KMS-11 (cell line): ENCODE measurements at regions not wholly inside any gene's neighbourhood (a gene's known extent, or its start where the extent isn't known, plus 50 kb on each side); places are given as distances from the start of the nearest gene placed in this dataset.

Source experiments
- H2AFZ ChIP-seq: fragments of 200-600 bp; sonication (generic); 2 replicates; pipeline ENCODE4 v1.6.1; 2016; ENCODE audit warnings: antibody characterized with exemption, mixed run types, low read depth
- H3K27ac ChIP-seq: fragments of 200-600 bp; sonication (generic); 2 replicates; pipeline ENCODE4 v1.6.1; 2016; ENCODE audit warnings: mild to moderate bottlenecking, mixed run types
- H3K27me3 ChIP-seq: fragments of 200-600 bp; sonication (generic); 2 replicates; pipeline ENCODE4 v1.6.1; 2017; ENCODE audit warnings: mild to moderate bottlenecking, low read depth, mixed run types, moderate library complexity; ENCODE audit not compliant: insufficient read depth
- H3K36me3 ChIP-seq: fragments of 200-600 bp; sonication (generic); 2 replicates; pipeline ENCODE4 v1.6.1; 2017; ENCODE audit warnings: mild to moderate bottlenecking, mixed run types; ENCODE audit not compliant: insufficient read depth
- H3K4me1 ChIP-seq: fragments of 200-600 bp; sonication (generic); 2 replicates; pipeline ENCODE4 v1.6.1; 2016; ENCODE audit warnings: mild to moderate bottlenecking, low read depth, mixed run types; ENCODE audit not compliant: poor library complexity, severe bottlenecking
- H3K4me2 ChIP-seq: fragments of 200-600 bp; sonication (generic); 2 replicates; pipeline ENCODE4 v1.7.0; 2016; ENCODE audit warnings: mild to moderate bottlenecking, mixed run types
- H3K4me3 ChIP-seq: fragments of 200-600 bp; sonication (generic); IDR thresholded peaks from 2 replicates; pipeline ENCODE4 v1.6.1; 2017; ENCODE audit warnings: low read depth, low read length, mixed read lengths; ENCODE audit not compliant: insufficient read depth
- H3K79me2 ChIP-seq: fragments of 200-600 bp; sonication (generic); 2 replicates; pipeline ENCODE4 v1.6.1; 2016; ENCODE audit warnings: low read depth, mixed run types; ENCODE audit not compliant: insufficient read depth
- H3K9ac ChIP-seq: fragments of 200-600 bp; sonication (generic); 2 replicates; pipeline ENCODE4 v1.6.1; 2016; ENCODE audit warnings: mild to moderate bottlenecking, mixed run types
- H4K20me1 ChIP-seq: fragments of 200-600 bp; sonication (generic); 2 replicates; pipeline ENCODE4 v1.6.1; 2016; ENCODE audit warnings: mild to moderate bottlenecking, mixed run types; ENCODE audit not compliant: insufficient read depth
- TF ChIP-seq, protein P1 (sequence below): fragments of 200-600 bp; sonication (generic); conservative IDR thresholded peaks from 2 replicates; pipeline ENCODE4 v1.6.1; 2017; ENCODE audit warnings: low read depth, mild to moderate bottlenecking, antibody characterized with exemption, low read length, moderate library complexity, mixed read lengths

GRCh38 chr10:8398771-8399170, 344.3 kb downstream of the GATA3 start:
- no peaks in the 10 kb centered on the region for H3K36me3 ChIP-seq
- H3K4me1 ChIP-seq: peaks cover 8% of the 10 kb centered on the region
- no peak overlapping the region for H2AFZ ChIP-seq
- H3K4me2 ChIP-seq: no peak overlapping the region
- TF ChIP-seq, protein P1, sequence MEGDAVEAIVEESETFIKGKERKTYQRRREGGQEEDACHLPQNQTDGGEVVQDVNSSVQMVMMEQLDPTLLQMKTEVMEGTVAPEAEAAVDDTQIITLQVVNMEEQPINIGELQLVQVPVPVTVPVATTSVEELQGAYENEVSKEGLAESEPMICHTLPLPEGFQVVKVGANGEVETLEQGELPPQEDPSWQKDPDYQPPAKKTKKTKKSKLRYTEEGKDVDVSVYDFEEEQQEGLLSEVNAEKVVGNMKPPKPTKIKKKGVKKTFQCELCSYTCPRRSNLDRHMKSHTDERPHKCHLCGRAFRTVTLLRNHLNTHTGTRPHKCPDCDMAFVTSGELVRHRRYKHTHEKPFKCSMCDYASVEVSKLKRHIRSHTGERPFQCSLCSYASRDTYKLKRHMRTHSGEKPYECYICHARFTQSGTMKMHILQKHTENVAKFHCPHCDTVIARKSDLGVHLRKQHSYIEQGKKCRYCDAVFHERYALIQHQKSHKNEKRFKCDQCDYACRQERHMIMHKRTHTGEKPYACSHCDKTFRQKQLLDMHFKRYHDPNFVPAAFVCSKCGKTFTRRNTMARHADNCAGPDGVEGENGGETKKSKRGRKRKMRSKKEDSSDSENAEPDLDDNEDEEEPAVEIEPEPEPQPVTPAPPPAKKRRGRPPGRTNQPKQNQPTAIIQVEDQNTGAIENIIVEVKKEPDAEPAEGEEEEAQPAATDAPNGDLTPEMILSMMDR: no peak
- no peak overlapping the region for H3K9ac ChIP-seq
- no peaks in the 10 kb centered on the region for H3K27me3 ChIP-seq
- H3K79me2 ChIP-seq: no peaks in the 10 kb centered on the region
- H3K4me3 ChIP-seq: no peak overlapping the region
- no peaks in the 10 kb centered on the region for H4K20me1 ChIP-seq
- no peak overlapping the region for H3K27ac ChIP-seq

DNA sequence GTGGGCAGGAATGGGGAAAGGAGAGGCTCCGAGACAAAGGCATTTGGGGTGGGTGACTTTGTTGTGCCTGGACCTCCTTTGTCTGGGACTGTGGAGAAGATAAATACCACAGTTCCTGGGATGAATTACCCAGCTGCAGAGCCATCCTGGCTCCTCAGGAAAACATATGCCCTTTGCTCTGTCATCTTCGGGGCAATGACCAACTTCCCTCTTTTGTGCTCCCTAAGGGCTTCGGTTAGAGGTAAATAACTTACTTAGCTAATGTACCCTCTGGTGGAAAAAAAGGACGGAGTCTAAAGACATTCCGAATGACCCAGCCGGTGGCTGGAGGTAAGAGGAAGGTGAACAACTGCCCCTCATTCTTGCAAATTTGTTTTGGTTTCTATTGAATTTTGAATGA, 345.7 kb downstream of the GATA3 start:
- H3K4me3 ChIP-seq: no peak overlapping the region
- TF ChIP-seq, protein P1: no peak

DNA sequence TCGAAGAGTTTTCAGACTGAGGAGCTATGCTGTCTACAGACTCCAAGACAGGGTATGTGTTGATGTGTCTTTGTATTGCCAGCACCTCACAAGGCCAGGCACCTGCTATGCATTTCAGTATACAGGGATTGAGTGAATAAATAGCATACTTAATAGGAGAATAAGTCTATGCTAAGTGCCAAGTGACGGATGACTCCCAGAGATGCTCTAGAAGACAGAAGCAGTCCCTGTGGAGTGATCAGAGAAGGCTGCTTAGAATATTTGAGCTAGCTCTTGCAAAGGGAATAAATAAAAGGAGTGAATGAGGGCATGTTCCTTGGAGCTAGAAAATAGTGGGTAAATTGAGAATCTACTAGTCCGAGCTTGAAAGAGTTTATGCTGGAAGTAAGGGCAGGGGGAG, 346.4 kb downstream of the GATA3 start:
- Histone ChIP-seq H3K27ac (no peak overlapping the region), H2AFZ (no peak overlapping the region), H4K20me1 (no peaks in the 10 kb centered on the region), H3K79me2 (no peaks in the 10 kb centered on the region), H3K36me3 (no peaks in the 10 kb centered on the region), H3K4me2 (no peak overlapping the region), H3K27me3 (no peaks in the 10 kb centered on the region), H3K4me1 (peaks cover 26% of the 10 kb centered on the region), H3K9ac (no peak overlapping the region), H3K4me3 (no peak overlapping the region)
- TF ChIP-seq, protein P1: no peak

More for the DNA sequence above, 345.7 kb downstream of the GATA3 start:
- no peak overlapping the region for H3K9ac ChIP-seq
- no peak overlapping the region for H3K27ac ChIP-seq
- no peak overlapping the region for H3K4me2 ChIP-seq
- no peaks in the 10 kb centered on the region for H4K20me1 ChIP-seq
- no peaks in the 10 kb centered on the region for H3K27me3 ChIP-seq
- no peak overlapping the region for H2AFZ ChIP-seq
- peaks cover 22% of the 10 kb centered on the region for H3K4me1 ChIP-seq
- no peaks in the 10 kb centered on the region for H3K79me2 ChIP-seq
- H3K36me3 ChIP-seq: no peaks in the 10 kb centered on the region

DNA sequence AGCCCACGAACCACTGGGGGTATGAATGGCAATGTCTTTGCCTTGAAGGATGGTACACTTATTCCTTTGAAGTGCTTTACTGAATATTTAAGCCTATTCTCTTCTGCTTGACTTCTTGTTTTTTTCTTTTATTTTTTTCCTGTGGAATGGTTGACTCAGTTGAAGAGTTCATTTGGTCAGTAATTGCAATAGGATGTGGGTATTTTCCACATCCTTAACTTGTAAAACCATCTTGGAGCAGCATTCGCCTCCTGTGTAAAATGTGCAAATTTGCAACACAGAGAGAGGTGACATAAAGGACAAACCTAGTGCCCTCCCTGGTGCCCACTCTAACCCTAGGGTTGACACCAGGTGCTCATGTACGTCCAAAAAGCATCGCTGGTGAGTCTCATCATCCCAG, 347.0 kb downstream of the GATA3 start:
- H3K79me2 ChIP-seq: no peaks in the 10 kb centered on the region
- no peak overlapping the region for H3K27ac ChIP-seq
- H2AFZ ChIP-seq: no peak overlapping the region
- H3K4me1 ChIP-seq: peaks cover 26% of the 10 kb centered on the region
- H3K27me3 ChIP-seq: no peaks in the 10 kb centered on the region
- TF ChIP-seq, protein P1: no peak
- H3K4me2 ChIP-seq: no peak overlapping the region
- no peak overlapping the region for H3K9ac ChIP-seq
- no peaks in the 10 kb centered on the region for H4K20me1 ChIP-seq
- H3K4me3 ChIP-seq: no peak overlapping the region
- H3K36me3 ChIP-seq: no peaks in the 10 kb centered on the region
